ENCODE measurements at regions not wholly inside any gene's neighbourhood (a gene's known extent, or its start where the extent isn't known, plus 50 kb on each side); places are given as distances from the start of the nearest gene placed in this dataset.

GRCh38 chr2:236870370-236870769, 215.3 kb upstream of the COPS8 start:
- no peak overlapping the region for H2AFZ ChIP-seq (ENCODE audit: low read depth, low read length)
- H3K9me3 ChIP-seq (ENCODE audit: low read length): no peaks in the 10 kb centered on the region
- H4K20me1 ChIP-seq (ENCODE audit: insufficient read depth): no peaks in the 10 kb centered on the region
- H3F3A ChIP-seq (ENCODE audit: insufficient read depth, low read length, poor library complexity, severe bottlenecking): no peaks in the 10 kb centered on the region
- no peaks in the 10 kb centered on the region for H3K27me3 ChIP-seq (ENCODE audit: insufficient read depth, low read depth, low read length)
- H3K27ac ChIP-seq (ENCODE audit: low read length): no peak overlapping the region
- TF ChIP-seq POLR2AphosphoS5 (IDR thresholded peaks at IDR 0.05) (no peak), CTCF (IDR thresholded peaks at IDR 0.05; ENCODE audit: poor library complexity, severe bottlenecking) (no peak), TAF1 (IDR thresholded peaks at IDR 0.05; ENCODE audit: low read depth) (no peak), REST (IDR thresholded peaks at IDR 0.05; ENCODE audit: borderline replicate concordance) (no peak), EP300 (conservative IDR thresholded peaks at IDR 0.05; ENCODE audit: poor library complexity, severe bottlenecking) (no peak), SMC3 (conservative IDR thresholded peaks at IDR 0.05; ENCODE audit: poor library complexity) (no peak), MXI1 (conservative IDR thresholded peaks at IDR 0.05; ENCODE audit: poor library complexity, severe bottlenecking) (no peak), EZH2 (IDR thresholded peaks at IDR 0.05; ENCODE audit: borderline replicate concordance, insufficient read depth, low read length, poor library complexity, severe bottlenecking) (no peak), RAD21 (conservative IDR thresholded peaks at IDR 0.05) (no peak)
- H3K9me2 ChIP-seq (ENCODE audit: insufficient read depth, low read length): no peaks in the 10 kb centered on the region
- no peaks in the 10 kb centered on the region for H3K36me3 ChIP-seq (ENCODE audit: insufficient read depth, low read length)
- no peak overlapping the region for H3K9ac ChIP-seq (ENCODE audit: low read length)
- H3K4me3 ChIP-seq (ENCODE audit: low read length): no peak overlapping the region
- no peaks in the 10 kb centered on the region for H3K79me2 ChIP-seq (replicated peaks; ENCODE audit: insufficient read depth, low read length)
- H3K4me2 ChIP-seq (ENCODE audit: low read length): no peak overlapping the region

GRCh38 chr2:236871500-236872001, 214.1 kb upstream of the COPS8 start:
- H3K9me2 ChIP-seq (ENCODE audit: insufficient read depth, low read length): no peaks in the 10 kb centered on the region
- no peaks in the 10 kb centered on the region for H3K79me2 ChIP-seq (replicated peaks; ENCODE audit: insufficient read depth, low read length)
- H3K27ac ChIP-seq (ENCODE audit: low read length): no peak overlapping the region
- no peaks in the 10 kb centered on the region for H3K36me3 ChIP-seq (ENCODE audit: insufficient read depth, low read length)
- H4K20me1 ChIP-seq (ENCODE audit: insufficient read depth): no peaks in the 10 kb centered on the region
- H3F3A ChIP-seq (ENCODE audit: insufficient read depth, low read length, poor library complexity, severe bottlenecking): no peaks in the 10 kb centered on the region
- H3K4me2 ChIP-seq (ENCODE audit: low read length): no peak overlapping the region
- no peak overlapping the region for H3K9ac ChIP-seq (ENCODE audit: low read length)
- no peak overlapping the region for H3K4me3 ChIP-seq (ENCODE audit: low read length)
- H2AFZ ChIP-seq (ENCODE audit: low read depth, low read length): no peak overlapping the region
- TF ChIP-seq REST (IDR thresholded peaks at IDR 0.05; ENCODE audit: borderline replicate concordance) (no peak), MXI1 (conservative IDR thresholded peaks at IDR 0.05; ENCODE audit: poor library complexity, severe bottlenecking) (no peak), CTCF (IDR thresholded peaks at IDR 0.05; ENCODE audit: poor library complexity, severe bottlenecking) (no peak), TAF1 (IDR thresholded peaks at IDR 0.05; ENCODE audit: low read depth) (no peak), SMC3 (conservative IDR thresholded peaks at IDR 0.05; ENCODE audit: poor library complexity) (no peak), EZH2 (IDR thresholded peaks at IDR 0.05; ENCODE audit: borderline replicate concordance, insufficient read depth, low read length, poor library complexity, severe bottlenecking) (no peak), POLR2AphosphoS5 (IDR thresholded peaks at IDR 0.05) (no peak), RAD21 (conservative IDR thresholded peaks at IDR 0.05) (no peak), EP300 (conservative IDR thresholded peaks at IDR 0.05; ENCODE audit: poor library complexity, severe bottlenecking) (no peak)
- no peaks in the 10 kb centered on the region for H3K9me3 ChIP-seq (ENCODE audit: low read length)
- no peaks in the 10 kb centered on the region for H3K27me3 ChIP-seq (ENCODE audit: insufficient read depth, low read depth, low read length)

Measured in neural cell (in vitro differentiated cells).